ENCODE measurements at regions not wholly inside any gene's neighbourhood (a gene's known extent, or its start where the extent isn't known, plus 50 kb on each side); places are given as distances from the start of the nearest gene placed in this dataset.

DNA sequence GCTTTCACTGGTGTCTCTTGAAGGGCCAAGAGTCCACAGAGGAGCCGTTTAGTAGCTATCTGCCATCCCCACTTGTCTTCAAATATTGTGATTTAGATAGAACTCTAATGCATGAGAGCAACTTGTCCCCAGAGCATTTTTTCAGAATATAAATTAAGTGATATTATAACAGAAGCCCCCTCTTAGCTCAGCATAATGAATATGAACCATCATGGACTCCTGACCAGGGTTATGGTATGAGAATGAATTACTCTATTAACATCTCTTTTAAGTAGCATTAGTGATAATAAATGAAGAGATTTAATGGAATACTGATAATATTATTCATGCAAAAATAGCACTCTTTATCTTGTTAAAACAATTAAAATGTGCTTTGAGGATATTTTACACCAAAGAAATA, 709.6 kb downstream of the GALR1 start:
- Histone ChIP-seq H3K79me2 (ENCODE audit: control insufficient read depth, insufficient read depth, low read length) (no peaks in the 10 kb centered on the region), H3K27me3 (ENCODE audit: control insufficient read depth, extremely low read depth, insufficient read depth, low read length) (no peaks in the 10 kb centered on the region), H3K9ac (ENCODE audit: control insufficient read depth, extremely low read depth, insufficient read depth, low read length) (no peak overlapping the region), H4K20me1 (ENCODE audit: control insufficient read depth, extremely low read depth, insufficient read depth, low read length) (no peaks in the 10 kb centered on the region), H3K36me3 (ENCODE audit: control insufficient read depth in 2 of 2, extremely low read depth in 1 of 2, insufficient read depth in 2 of 2, low read length in 2 of 2) (no peaks in the 10 kb centered on the region), H3K4me2 (ENCODE audit: control insufficient read depth, extremely low read depth, insufficient read depth, low read depth, low read length) (no peak overlapping the region), H3K9me1 (ENCODE audit: control insufficient read depth, extremely low read depth, insufficient read depth, low read length) (no peaks in the 10 kb centered on the region), H3K9me3 (ENCODE audit: control insufficient read depth, low read depth, low read length) (peaks cover 8% of the 10 kb centered on the region), H3K4me1 (ENCODE audit: control insufficient read depth, extremely low read depth, insufficient read depth, low read length) (no peaks in the 10 kb centered on the region), H3K4me3 (ENCODE audit: control insufficient read depth in 2 of 3, extremely low read depth in 1 of 3, insufficient read depth in 2 of 3, low read depth in 1 of 3, low read length in 3 of 3) (no peak overlapping the region), H2AFZ (ENCODE audit: control insufficient read depth, low read length) (no peak overlapping the region), H3K27ac (ENCODE audit: control insufficient read depth, insufficient read depth, low read length) (no peak overlapping the region)
- DNase-seq (ENCODE audit: low read depth, low spot score), result no peak
- no peak for TF ChIP-seq EZH2 (IDR thresholded peaks at IDR 0.05; ENCODE audit: low read length)
- TF ChIP-seq, protein P1, sequence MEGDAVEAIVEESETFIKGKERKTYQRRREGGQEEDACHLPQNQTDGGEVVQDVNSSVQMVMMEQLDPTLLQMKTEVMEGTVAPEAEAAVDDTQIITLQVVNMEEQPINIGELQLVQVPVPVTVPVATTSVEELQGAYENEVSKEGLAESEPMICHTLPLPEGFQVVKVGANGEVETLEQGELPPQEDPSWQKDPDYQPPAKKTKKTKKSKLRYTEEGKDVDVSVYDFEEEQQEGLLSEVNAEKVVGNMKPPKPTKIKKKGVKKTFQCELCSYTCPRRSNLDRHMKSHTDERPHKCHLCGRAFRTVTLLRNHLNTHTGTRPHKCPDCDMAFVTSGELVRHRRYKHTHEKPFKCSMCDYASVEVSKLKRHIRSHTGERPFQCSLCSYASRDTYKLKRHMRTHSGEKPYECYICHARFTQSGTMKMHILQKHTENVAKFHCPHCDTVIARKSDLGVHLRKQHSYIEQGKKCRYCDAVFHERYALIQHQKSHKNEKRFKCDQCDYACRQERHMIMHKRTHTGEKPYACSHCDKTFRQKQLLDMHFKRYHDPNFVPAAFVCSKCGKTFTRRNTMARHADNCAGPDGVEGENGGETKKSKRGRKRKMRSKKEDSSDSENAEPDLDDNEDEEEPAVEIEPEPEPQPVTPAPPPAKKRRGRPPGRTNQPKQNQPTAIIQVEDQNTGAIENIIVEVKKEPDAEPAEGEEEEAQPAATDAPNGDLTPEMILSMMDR (optimal IDR thresholded peaks at IDR 0.05 in 1 of 3, IDR thresholded peaks at IDR 0.05 in 1 of 3, conservative IDR thresholded peaks at IDR 0.05 in 1 of 3; ENCODE audit: extremely low read depth in 1 of 3, insufficient read depth in 2 of 3, low read length in 3 of 3), result no peak
- dilution Hi-C loops (cut with MboI; ENCODE audit: extremely low pct_ligation_motif_present, low sequenced_read_pairs), result no loop called here
- FAIRE-seq, result no peak

DNA sequence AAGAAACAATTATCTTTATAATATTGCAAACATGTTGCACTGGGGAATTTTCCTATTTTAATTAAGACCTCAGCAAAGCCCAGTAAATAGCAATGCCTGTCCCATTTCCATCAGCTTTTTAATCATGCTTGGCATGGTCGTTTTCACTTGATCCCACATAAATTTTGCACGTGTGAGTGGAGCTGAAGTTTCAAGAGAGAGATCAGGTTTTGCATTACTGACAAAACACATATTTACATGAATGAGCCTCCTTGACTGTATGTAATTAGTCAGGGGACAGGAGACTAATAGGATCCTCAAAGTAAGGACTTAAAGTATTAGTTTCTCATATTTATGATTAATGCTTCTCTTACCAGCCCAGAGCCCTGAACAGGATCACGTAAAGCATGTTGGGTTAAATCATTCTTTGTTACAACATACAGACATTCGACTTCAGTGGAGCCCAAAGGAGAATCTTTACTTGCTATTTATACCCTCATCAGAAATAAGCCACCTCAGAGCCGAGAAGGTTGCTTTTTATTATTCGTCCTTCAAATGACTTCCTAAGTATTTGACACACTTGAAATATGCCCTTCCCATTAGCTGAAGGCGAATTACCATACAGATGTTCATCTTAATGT, 711.3 kb downstream of the GALR1 start:
- no peaks in the 10 kb centered on the region for H3K9me1 ChIP-seq (ENCODE audit: control insufficient read depth, extremely low read depth, insufficient read depth, low read length)
- no peaks in the 10 kb centered on the region for H3K79me2 ChIP-seq (ENCODE audit: control insufficient read depth, insufficient read depth, low read length)
- H3K27ac ChIP-seq (ENCODE audit: control insufficient read depth, insufficient read depth, low read length), result no peak overlapping the region
- dilution Hi-C loops (cut with MboI; ENCODE audit: extremely low pct_ligation_motif_present, low sequenced_read_pairs), result no loop called here
- H3K4me2 ChIP-seq (ENCODE audit: control insufficient read depth, extremely low read depth, insufficient read depth, low read depth, low read length), result no peak overlapping the region
- no peak overlapping the region for H3K4me3 ChIP-seq (ENCODE audit: control insufficient read depth in 2 of 3, extremely low read depth in 1 of 3, insufficient read depth in 2 of 3, low read depth in 1 of 3, low read length in 3 of 3)
- H3K9ac ChIP-seq (ENCODE audit: control insufficient read depth, extremely low read depth, insufficient read depth, low read length), result no peak overlapping the region
- no peaks in the 10 kb centered on the region for H3K4me1 ChIP-seq (ENCODE audit: control insufficient read depth, extremely low read depth, insufficient read depth, low read length)
- no peak for FAIRE-seq
- H3K36me3 ChIP-seq (ENCODE audit: control insufficient read depth in 2 of 2, extremely low read depth in 1 of 2, insufficient read depth in 2 of 2, low read length in 2 of 2), result no peaks in the 10 kb centered on the region
- no peak for DNase-seq (ENCODE audit: low read depth, low spot score)
- TF ChIP-seq EZH2 (IDR thresholded peaks at IDR 0.05; ENCODE audit: low read length), result no peak
- peaks cover 8% of the 10 kb centered on the region for H3K9me3 ChIP-seq (ENCODE audit: control insufficient read depth, low read depth, low read length)
- H3K27me3 ChIP-seq (ENCODE audit: control insufficient read depth, extremely low read depth, insufficient read depth, low read length), result no peaks in the 10 kb centered on the region
- H4K20me1 ChIP-seq (ENCODE audit: control insufficient read depth, extremely low read depth, insufficient read depth, low read length), result no peaks in the 10 kb centered on the region
- H2AFZ ChIP-seq (ENCODE audit: control insufficient read depth, low read length), result no peak overlapping the region

DNA sequence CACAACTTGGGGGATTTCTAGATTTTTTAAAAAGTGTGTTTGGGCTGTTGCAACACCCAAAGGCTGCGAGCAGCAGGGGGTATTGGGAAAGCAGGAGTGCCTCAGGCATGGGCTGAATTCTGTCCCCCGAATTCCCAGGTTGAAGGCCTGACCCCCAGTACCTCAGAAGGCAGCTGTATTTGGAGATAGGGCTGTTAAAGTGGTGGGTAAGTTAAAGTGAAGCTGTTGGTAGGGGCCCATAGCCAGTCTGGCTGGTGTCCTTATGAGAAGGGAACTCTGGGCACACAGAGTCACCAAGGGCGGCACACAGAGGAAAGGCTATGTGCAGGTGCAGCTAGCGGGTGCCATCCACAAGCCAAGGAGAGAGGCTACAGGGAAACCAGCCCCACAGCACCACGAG, 717.4 kb downstream of the GALR1 start:
- Histone ChIP-seq H3K27me3 (ENCODE audit: control insufficient read depth, extremely low read depth, insufficient read depth, low read length) (no peaks in the 10 kb centered on the region), H3K9me1 (ENCODE audit: control insufficient read depth, extremely low read depth, insufficient read depth, low read length) (no peaks in the 10 kb centered on the region), H3K36me3 (ENCODE audit: control insufficient read depth in 2 of 2, extremely low read depth in 1 of 2, insufficient read depth in 2 of 2, low read length in 2 of 2) (no peaks in the 10 kb centered on the region), H3K9me3 (ENCODE audit: control insufficient read depth, low read depth, low read length) (peaks cover 19% of the 10 kb centered on the region), H3K27ac (ENCODE audit: control insufficient read depth, insufficient read depth, low read length) (no peak overlapping the region), H3K9ac (ENCODE audit: control insufficient read depth, extremely low read depth, insufficient read depth, low read length) (no peak overlapping the region), H4K20me1 (ENCODE audit: control insufficient read depth, extremely low read depth, insufficient read depth, low read length) (no peaks in the 10 kb centered on the region), H2AFZ (ENCODE audit: control insufficient read depth, low read length) (no peak overlapping the region), H3K4me3 (ENCODE audit: control insufficient read depth in 2 of 3, extremely low read depth in 1 of 3, insufficient read depth in 2 of 3, low read depth in 1 of 3, low read length in 3 of 3) (no peak overlapping the region), H3K4me1 (ENCODE audit: control insufficient read depth, extremely low read depth, insufficient read depth, low read length) (no peaks in the 10 kb centered on the region), H3K79me2 (ENCODE audit: control insufficient read depth, insufficient read depth, low read length) (no peaks in the 10 kb centered on the region), H3K4me2 (ENCODE audit: control insufficient read depth, extremely low read depth, insufficient read depth, low read depth, low read length) (no peak overlapping the region)
- TF ChIP-seq EZH2 (IDR thresholded peaks at IDR 0.05; ENCODE audit: low read length), result no peak
- TF ChIP-seq, protein P1 (optimal IDR thresholded peaks at IDR 0.05 in 1 of 3, IDR thresholded peaks at IDR 0.05 in 1 of 3, conservative IDR thresholded peaks at IDR 0.05 in 1 of 3; ENCODE audit: extremely low read depth in 1 of 3, insufficient read depth in 2 of 3, low read length in 3 of 3), result no peak
- dilution Hi-C loops (cut with MboI; ENCODE audit: extremely low pct_ligation_motif_present, low sequenced_read_pairs), result no loop called here
- FAIRE-seq, result no peak
- DNase-seq (ENCODE audit: low read depth, low spot score), result no peak

Data from keratinocyte (primary cell).